Vagina (tissue), 2 donors: ENCODE measurements at regions not wholly inside any gene's neighbourhood (a gene's known extent, or its start where the extent isn't known, plus 50 kb on each side); places are given as distances from the start of the nearest gene placed in this dataset.

ENCODE experiments used
- POLR2A ChIP-seq, 2 donors: fragments of 450-650 bp; IDR thresholded peaks; one replicate each; pipeline ENCODE4 v1.6.1; 2017; ENCODE audit warnings: antibody characterized with exemption in 2 of 2, mild to moderate bottlenecking in 2 of 2, moderate library complexity in 2 of 2
- TF ChIP-seq, protein P1 (sequence below), 3 experiments: fragments of 450-650 bp in 2 of 3; fragments of 200-600 bp in 1 of 3; sonication (generic) in 1 of 3; IDR thresholded peaks; one replicate each; pipeline ENCODE4 v1.5.1; 2017 to 2019; ENCODE audit warnings: antibody characterized with exemption in 3 of 3, mild to moderate bottlenecking in 2 of 3, moderate library complexity in 2 of 3

DNA sequence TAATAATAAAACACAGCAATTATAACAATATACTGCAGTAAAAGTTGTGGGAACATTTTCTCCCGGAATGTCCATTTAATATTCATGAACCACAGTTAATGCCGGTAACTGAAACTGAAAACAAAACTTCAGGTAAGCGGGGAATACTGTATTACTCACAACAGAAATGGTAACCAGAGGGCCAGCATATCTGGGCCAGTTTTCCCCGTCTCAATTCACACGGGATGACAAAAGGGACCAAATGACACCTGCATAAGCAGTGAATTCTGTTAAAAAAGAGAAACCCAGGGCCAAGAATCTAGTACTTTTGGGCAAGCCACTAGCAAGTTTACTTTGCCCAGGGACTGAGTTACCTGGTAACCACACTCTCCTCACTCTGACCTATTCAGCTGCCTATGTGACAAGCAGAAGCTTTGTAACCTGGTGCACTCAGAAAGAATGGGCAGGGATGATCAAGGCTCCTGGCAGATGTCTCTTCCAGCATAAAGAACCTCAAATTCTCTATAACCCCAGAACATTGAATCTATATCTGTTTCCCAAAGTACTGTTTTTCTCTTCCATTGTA is 1171.2 kb downstream of the DIAPH3 start:
- TF ChIP-seq, protein P1, sequence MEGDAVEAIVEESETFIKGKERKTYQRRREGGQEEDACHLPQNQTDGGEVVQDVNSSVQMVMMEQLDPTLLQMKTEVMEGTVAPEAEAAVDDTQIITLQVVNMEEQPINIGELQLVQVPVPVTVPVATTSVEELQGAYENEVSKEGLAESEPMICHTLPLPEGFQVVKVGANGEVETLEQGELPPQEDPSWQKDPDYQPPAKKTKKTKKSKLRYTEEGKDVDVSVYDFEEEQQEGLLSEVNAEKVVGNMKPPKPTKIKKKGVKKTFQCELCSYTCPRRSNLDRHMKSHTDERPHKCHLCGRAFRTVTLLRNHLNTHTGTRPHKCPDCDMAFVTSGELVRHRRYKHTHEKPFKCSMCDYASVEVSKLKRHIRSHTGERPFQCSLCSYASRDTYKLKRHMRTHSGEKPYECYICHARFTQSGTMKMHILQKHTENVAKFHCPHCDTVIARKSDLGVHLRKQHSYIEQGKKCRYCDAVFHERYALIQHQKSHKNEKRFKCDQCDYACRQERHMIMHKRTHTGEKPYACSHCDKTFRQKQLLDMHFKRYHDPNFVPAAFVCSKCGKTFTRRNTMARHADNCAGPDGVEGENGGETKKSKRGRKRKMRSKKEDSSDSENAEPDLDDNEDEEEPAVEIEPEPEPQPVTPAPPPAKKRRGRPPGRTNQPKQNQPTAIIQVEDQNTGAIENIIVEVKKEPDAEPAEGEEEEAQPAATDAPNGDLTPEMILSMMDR (IDR thresholded peaks at IDR 0.05) = no peak
- no peak for TF ChIP-seq POLR2A (IDR thresholded peaks at IDR 0.05)
